NCI-H1930 (cell line): ENCODE measurements at regions not wholly inside any gene's neighbourhood (a gene's known extent, or its start where the extent isn't known, plus 50 kb on each side); places are given as distances from the start of the nearest gene placed in this dataset.
A peak's percentile ranks its signal among the peaks of the same experiment; 100 is the strongest.

Source experiments
- DNase-seq, 2 experiments: peaks; one replicate each; lab custom pipeline; 2025; lab: John Stamatoyannopoulos, UW

GRCh38 chr5:109532773-109533364 is 123.1 kb upstream of the PJA2 start:
- DNase-seq: no peak

- DNase-seq: no peak
Measured at GRCh38 chr5:109531262-109531661, 121.5 kb upstream of the PJA2 start.

GRCh38 chr5:109529987-109530386 is 120.2 kb upstream of the PJA2 start:
- no peak for DNase-seq

GRCh38 chr5:109529520-109529919 is 119.7 kb upstream of the PJA2 start:
- no peak for DNase-seq

- DNase-seq: no peak
Measured at GRCh38 chr5:109524555-109524954, 114.8 kb upstream of the PJA2 start.

- DNase-seq: no peak
Measured at GRCh38 chr5:109524026-109524425, 114.3 kb upstream of the PJA2 start.

- DNase-seq: no peak
Measured at GRCh38 chr5:109522404-109522803, 112.6 kb upstream of the PJA2 start.

GRCh38 chr5:109519416-109519815 is 109.6 kb upstream of the PJA2 start:
- no peak for DNase-seq

- no peak for DNase-seq
Measured at GRCh38 chr5:109516390-109516789, 106.6 kb upstream of the PJA2 start.

GRCh38 chr5:109511980-109512734 is 102.4 kb upstream of the PJA2 start:
- DNase-seq: no peak

- no peak for DNase-seq
Measured at GRCh38 chr5:109506556-109506955, 96.8 kb upstream of the PJA2 start.

- DNase-seq: no peak
Measured at GRCh38 chr5:109496112-109496511, 86.3 kb upstream of the PJA2 start.

GRCh38 chr5:109487753-109488420 is 78.1 kb upstream of the PJA2 start:
- DNase-seq: no peak

GRCh38 chr5:109486200-109486804 is 76.5 kb upstream of the PJA2 start:
- DNase-seq: no peak

- peak in 1 of 2 experiments; percentile 0 for DNase-seq
Measured at GRCh38 chr5:109485030-109485429, 75.3 kb upstream of the PJA2 start.

- no peak for DNase-seq
Measured at GRCh38 chr5:109484597-109484996, 74.8 kb upstream of the PJA2 start.

- DNase-seq: no peak
Measured at GRCh38 chr5:109483395-109483971, 73.7 kb upstream of the PJA2 start.

GRCh38 chr5:109482748-109483147 is 73.0 kb upstream of the PJA2 start:
- DNase-seq: no peak

GRCh38 chr5:109479260-109479860 is 69.6 kb upstream of the PJA2 start:
- DNase-seq: no peak

GRCh38 chr5:109478830-109479229 is 69.1 kb upstream of the PJA2 start:
- DNase-seq: no peak

- no peak for DNase-seq
Measured at GRCh38 chr5:109476292-109476691, 66.5 kb upstream of the PJA2 start.
